ENCODE measurements at regions not wholly inside any gene's neighbourhood (a gene's known extent, or its start where the extent isn't known, plus 50 kb on each side); places are given as distances from the start of the nearest gene placed in this dataset.
"Not testable (repeated sequence)": the region's sequence is repeated elsewhere in the genome, so short reads cannot be mapped to it uniquely, and the experiment has no call there.

- no peak for DNase-seq (ENCODE audit: low spot score)
Observed at GRCh38 chr12:92404259-92404894, 258.7 kb upstream of the BTG1 start.

- DNase-seq (ENCODE audit: low spot score): no peak
Observed at GRCh38 chr12:92403210-92404175, 257.8 kb upstream of the BTG1 start.

DNA sequence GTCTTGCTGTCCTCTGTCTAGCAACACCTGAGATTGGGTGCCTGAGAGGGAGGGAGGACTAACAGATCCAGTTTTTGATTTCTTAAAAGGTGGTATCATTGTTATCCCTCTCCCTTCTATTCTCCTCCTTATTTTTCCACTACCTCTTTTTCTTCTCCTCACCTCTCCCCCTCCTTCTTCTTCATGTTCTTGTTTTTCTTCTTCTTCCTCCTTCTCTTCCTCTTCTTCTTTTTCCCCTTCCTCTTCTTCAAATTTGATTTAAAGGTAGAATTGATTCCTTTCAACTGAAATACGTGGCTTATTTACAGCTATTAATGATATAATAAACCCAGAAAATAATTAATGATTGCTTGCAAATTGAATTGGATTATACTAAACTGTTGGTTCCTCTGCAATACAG is 256.8 kb upstream of the BTG1 start:
- no peak for DNase-seq (ENCODE audit: low spot score)

- no peak for DNase-seq (ENCODE audit: low spot score)
Observed at GRCh38 chr12:92400006-92400405, 254.4 kb upstream of the BTG1 start.

- DNase-seq (ENCODE audit: low spot score): no peak
Observed at GRCh38 chr12:92398565-92399309, 253.1 kb upstream of the BTG1 start.

DNA sequence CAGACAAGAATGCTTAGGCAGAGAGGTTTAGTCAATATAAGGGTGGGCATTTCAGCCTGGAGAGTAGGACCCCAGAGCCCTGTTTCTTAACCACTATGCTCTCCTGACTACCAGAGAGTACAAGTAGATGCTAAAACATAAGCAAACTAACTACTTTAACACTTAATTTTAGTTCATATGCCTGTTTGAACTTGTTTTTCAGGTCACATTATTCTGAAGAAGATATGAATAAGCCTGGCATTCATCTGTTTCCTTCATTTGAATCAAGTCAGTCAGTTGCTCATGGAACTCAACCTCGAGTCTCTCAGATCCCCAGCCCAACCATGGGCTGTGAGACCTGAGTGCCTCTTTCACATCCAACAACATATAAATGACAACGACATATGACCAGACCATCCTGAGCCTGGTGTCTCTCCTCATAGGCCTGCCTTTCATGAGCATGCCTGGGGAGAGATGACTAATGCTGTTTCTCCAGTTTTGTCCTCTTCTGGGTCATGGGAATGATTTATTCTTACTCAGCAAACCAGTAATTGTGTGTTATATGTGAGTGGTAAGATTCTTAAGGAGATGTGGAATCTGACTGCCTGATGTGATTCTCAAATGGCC is 251.1 kb upstream of the BTG1 start:
- no peak for DNase-seq (ENCODE audit: low spot score)

- DNase-seq (ENCODE audit: low spot score): no peak
Observed at GRCh38 chr12:92395322-92395721, 249.7 kb upstream of the BTG1 start.

- no peak for DNase-seq (ENCODE audit: low spot score)
Observed at GRCh38 chr12:92394895-92395294, 249.2 kb upstream of the BTG1 start.

- DNase-seq (ENCODE audit: low spot score): no peak
Observed at GRCh38 chr12:92393504-92393903, 247.9 kb upstream of the BTG1 start.

DNA sequence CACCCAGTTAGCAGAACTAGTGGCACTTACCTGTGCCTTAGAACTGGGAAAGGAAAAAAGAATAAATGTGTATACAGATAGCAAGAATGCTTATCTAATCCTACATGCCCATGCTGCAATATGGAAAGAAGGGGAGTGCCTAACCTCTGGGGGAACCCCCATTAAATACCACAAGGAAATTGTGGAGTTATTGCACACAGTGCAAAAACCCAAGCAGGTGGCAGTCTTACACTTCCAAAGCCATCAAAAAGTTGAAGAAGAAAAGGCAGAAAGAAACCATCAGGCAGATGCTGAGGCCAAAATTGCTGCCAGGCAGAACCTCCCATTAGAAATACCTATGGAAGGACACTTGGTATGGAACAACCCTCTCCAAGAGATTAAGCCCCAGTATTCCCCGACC is 246.1 kb upstream of the BTG1 start:
- not testable (repeated sequence) for DNase-seq (ENCODE audit: low spot score)

GRCh38 chr12:92389466-92389865 is 243.8 kb upstream of the BTG1 start:
- no peak for DNase-seq (ENCODE audit: low spot score)

DNA sequence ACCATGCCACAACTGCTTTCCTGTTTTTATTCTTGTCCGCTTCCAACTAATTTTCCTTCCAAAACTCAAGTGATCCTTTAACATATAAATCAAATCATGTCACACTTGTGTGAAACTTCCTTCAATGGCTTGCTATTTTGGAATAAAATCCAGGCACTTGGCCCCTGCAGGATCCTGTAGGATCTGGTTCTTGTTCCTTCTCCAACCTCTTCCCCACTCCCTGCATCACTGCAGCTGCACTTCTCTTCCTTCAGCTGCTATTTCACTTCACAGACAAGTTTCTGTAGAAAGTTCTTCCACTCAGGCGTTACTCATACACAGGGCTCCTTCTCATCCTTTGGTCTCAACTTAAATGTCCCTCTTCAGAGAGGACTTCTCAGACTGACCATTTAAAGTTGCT is 239.7 kb upstream of the BTG1 start:
- DNase-seq (ENCODE audit: low spot score): no peak

GRCh38 chr12:92384571-92384970 is 238.9 kb upstream of the BTG1 start:
- DNase-seq (ENCODE audit: low spot score): no peak

GRCh38 chr12:92382383-92382878 is 236.8 kb upstream of the BTG1 start:
- no peak for DNase-seq (ENCODE audit: low spot score)

DNA sequence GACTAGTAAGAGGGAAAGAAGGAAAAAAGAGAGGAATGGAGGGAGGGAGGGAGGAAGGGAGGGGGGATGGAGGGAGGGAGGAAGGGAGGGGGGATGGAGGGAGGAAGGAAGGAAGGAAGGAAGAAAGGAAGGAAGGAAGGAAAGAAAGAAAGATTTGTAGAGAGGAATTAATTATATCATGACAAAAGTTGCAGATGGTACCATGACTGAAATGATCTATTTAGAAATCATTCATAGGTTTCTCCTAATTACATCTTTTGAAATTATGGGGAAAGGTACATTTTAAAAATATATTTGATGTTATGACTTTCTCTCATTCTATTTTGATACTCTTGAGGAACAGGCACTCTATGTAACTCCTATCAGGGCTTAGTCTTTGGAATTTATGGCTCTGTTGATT is 236.2 kb upstream of the BTG1 start:
- DNase-seq (ENCODE audit: low spot score): no peak

DNA sequence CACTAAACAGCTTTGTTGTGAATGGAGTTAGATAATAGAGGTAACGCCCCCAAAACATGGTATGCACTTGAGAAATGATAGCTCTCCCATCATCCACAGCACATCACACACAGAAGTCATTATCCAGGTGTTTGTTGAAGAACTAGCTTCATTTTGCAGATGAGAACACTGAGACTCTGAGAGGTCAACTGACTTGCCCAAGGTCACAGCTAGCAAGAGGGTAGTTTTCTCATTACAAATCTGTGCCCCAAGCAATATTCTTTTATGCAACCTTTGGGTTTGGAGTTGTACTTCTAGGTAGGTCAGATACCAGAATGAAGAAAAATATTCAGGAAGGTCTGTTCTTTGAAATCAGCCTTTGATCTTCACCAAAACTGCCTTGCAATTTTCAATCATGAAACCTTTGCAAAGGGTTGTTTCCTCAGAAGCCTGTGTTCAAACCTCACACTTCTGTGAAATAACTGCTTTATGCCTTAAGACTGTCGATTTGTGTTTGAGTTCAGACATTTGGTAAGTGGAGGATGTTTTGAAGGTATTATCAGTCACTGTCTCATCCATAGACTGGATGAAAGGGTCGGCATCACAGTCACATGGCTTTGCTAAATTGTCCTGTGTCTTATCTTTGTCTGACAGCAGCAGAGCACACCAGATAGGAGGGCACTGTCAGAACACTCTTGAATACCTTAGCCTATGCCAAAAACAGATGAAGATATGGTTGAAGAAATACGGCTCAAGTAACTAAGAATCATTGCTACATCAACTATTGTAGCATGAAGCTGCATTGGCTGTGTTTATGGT is 233.2 kb upstream of the BTG1 start:
- no peak for DNase-seq (ENCODE audit: low spot score)

DNA sequence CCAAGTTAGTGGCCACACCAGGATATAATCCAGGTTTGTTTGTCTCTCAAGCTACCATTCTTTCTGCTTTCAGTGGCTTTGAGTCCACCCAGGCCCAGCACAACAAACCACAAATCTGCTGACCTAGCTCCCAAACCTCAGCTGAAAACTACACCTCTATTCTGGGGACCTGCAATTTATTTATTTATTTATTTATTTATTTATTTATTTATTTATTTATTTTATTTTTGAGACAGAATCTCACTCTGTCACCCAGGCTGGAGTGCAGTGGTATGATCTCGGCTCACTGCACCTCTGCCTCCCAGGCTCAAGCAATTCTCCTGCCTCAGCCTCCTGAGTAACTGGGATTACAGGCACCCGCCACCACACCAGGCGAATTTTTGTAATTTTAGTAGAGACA is 229.9 kb upstream of the BTG1 start:
- not testable (repeated sequence) for DNase-seq (ENCODE audit: low spot score)

GRCh38 chr12:92370828-92371227 is 225.2 kb upstream of the BTG1 start:
- DNase-seq (ENCODE audit: low spot score): no peak

- DNase-seq (ENCODE audit: low spot score): no peak
Observed at GRCh38 chr12:92369636-92370035, 224.0 kb upstream of the BTG1 start.

- no peak for DNase-seq (ENCODE audit: low spot score)
Observed at GRCh38 chr12:92369056-92369455, 223.4 kb upstream of the BTG1 start.

- DNase-seq (ENCODE audit: low spot score): no peak
Observed at GRCh38 chr12:92365836-92366235, 220.2 kb upstream of the BTG1 start.

Measured in mesenteric fat pad (tissue), 1 donor.